ENCODE measurements at regions not wholly inside any gene's neighbourhood (a gene's known extent, or its start where the extent isn't known, plus 50 kb on each side); places are given as distances from the start of the nearest gene placed in this dataset.

DNA sequence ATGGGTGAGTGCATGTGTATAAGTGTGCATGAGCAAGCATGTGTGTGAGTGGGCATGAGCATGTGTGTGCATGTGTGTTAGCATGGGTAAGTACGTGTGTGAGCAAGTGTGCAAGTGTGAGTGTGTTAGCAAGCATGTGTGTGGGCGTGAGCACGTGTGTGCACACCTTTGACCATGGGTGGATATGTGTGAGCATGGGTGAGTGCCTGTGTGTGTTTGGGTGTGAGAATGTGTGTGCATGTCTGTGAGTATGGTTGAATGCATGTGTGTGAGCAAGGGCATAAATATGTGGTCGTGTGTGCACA is 84.6 kb downstream of the DLL1 start:
- TF ChIP-seq, protein P1, sequence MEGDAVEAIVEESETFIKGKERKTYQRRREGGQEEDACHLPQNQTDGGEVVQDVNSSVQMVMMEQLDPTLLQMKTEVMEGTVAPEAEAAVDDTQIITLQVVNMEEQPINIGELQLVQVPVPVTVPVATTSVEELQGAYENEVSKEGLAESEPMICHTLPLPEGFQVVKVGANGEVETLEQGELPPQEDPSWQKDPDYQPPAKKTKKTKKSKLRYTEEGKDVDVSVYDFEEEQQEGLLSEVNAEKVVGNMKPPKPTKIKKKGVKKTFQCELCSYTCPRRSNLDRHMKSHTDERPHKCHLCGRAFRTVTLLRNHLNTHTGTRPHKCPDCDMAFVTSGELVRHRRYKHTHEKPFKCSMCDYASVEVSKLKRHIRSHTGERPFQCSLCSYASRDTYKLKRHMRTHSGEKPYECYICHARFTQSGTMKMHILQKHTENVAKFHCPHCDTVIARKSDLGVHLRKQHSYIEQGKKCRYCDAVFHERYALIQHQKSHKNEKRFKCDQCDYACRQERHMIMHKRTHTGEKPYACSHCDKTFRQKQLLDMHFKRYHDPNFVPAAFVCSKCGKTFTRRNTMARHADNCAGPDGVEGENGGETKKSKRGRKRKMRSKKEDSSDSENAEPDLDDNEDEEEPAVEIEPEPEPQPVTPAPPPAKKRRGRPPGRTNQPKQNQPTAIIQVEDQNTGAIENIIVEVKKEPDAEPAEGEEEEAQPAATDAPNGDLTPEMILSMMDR (IDR thresholded peaks at IDR 0.05; ENCODE audit: insufficient read depth, low read length, poor library complexity, severe bottlenecking) = no peak
- TF ChIP-seq EZH2phosphoT487 (conservative IDR thresholded peaks at IDR 0.05; ENCODE audit: low read length) = no peak

All from SU-DHL-6 (cell line).